Loucy (cell line): ENCODE measurements at regions not wholly inside any gene's neighbourhood (a gene's known extent, or its start where the extent isn't known, plus 50 kb on each side); places are given as distances from the start of the nearest gene placed in this dataset.

Experiments
- EZH2phosphoT487 ChIP-seq: fragments of 200-600 bp; IDR thresholded peaks from 2 replicates; pipeline ENCODE4 v1.6.1; 2018; ENCODE audit warnings: antibody characterized with exemption, mild to moderate bottlenecking, moderate library complexity, borderline replicate concordance
- TF ChIP-seq, protein P1 (sequence below): fragments of 200-600 bp; sonication (generic); conservative IDR thresholded peaks from 2 replicates; pipeline ENCODE4 v1.5.1; 2014; ENCODE audit warnings: mild to moderate bottlenecking, antibody characterized with exemption, low read length

DNA sequence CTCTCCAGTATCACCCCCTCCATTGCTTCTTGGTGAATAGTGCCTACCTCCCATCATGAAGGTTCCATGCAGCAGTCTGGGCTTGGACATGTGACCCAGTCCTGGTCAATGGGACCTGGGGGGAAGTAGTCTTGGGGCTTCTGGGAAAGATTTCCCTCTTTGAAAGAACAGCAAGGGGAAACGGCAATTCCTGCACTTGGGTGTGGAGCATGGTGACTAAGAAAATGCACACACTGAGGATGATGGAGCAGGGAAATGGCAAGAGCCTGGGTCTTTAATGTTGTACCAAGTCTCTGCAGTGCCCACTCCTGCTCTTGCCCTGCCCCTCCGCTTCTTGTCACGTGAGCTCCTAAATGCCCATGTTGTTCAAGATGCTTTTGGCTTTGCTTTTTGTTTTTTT, 131.4 kb upstream of the SIX2 start:
- TF ChIP-seq, protein P1, sequence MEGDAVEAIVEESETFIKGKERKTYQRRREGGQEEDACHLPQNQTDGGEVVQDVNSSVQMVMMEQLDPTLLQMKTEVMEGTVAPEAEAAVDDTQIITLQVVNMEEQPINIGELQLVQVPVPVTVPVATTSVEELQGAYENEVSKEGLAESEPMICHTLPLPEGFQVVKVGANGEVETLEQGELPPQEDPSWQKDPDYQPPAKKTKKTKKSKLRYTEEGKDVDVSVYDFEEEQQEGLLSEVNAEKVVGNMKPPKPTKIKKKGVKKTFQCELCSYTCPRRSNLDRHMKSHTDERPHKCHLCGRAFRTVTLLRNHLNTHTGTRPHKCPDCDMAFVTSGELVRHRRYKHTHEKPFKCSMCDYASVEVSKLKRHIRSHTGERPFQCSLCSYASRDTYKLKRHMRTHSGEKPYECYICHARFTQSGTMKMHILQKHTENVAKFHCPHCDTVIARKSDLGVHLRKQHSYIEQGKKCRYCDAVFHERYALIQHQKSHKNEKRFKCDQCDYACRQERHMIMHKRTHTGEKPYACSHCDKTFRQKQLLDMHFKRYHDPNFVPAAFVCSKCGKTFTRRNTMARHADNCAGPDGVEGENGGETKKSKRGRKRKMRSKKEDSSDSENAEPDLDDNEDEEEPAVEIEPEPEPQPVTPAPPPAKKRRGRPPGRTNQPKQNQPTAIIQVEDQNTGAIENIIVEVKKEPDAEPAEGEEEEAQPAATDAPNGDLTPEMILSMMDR, result no peak
- TF ChIP-seq EZH2phosphoT487, result no peak
